Activated T-cell treated with anti-CD3 and anti-CD28 coated beads, Interleukin-2, amount 50 U/mL, for 48 hours (primary cell): ENCODE measurements at regions not wholly inside any gene's neighbourhood (a gene's known extent, or its start where the extent isn't known, plus 50 kb on each side); places are given as distances from the start of the nearest gene placed in this dataset.
"Not testable (repeated sequence)": the region's sequence is repeated elsewhere in the genome, so short reads cannot be mapped to it uniquely, and the experiment has no call there.

Experiments
- DNase-seq, 2 experiments: peaks; one replicate each; pipeline ENCODE4 v3.0.0-alpha.2; 2020

GRCh38 chr5:17989036-17989435, 354.8 kb downstream of the TAF11L14 start:
- no peak for DNase-seq

GRCh38 chr5:17989567-17990563, 355.6 kb downstream of the TAF11L14 start:
- no peak for DNase-seq

- no peak for DNase-seq
These were observed 357.5 kb downstream of the TAF11L14 start for GRCh38 chr5:17991775-17992174.

GRCh38 chr5:17992291-17992690, 358.0 kb downstream of the TAF11L14 start:
- DNase-seq = no peak

- no peak for DNase-seq
These were observed 361.7 kb downstream of the TAF11L14 start for GRCh38 chr5:17995997-17996396.

- no peak for DNase-seq
These were observed 365.6 kb downstream of the TAF11L14 start for GRCh38 chr5:17999858-18000257.

- no peak for DNase-seq
These were observed 366.5 kb downstream of the TAF11L14 start for GRCh38 chr5:18000744-18001143.

- no peak for DNase-seq
These were observed 369.1 kb downstream of the TAF11L14 start for GRCh38 chr5:18003312-18003711.

- no peak for DNase-seq
These were observed 369.5 kb downstream of the TAF11L14 start for GRCh38 chr5:18003784-18004183.

- DNase-seq = not testable (repeated sequence)
These were observed 372.0 kb downstream of the TAF11L14 start for GRCh38 chr5:18006235-18006634.

GRCh38 chr5:18008940-18009339, 374.7 kb downstream of the TAF11L14 start:
- DNase-seq = no peak

GRCh38 chr5:18010053-18010452, 375.8 kb downstream of the TAF11L14 start:
- DNase-seq = no peak

- no peak for DNase-seq
These were observed 384.2 kb downstream of the TAF11L14 start for GRCh38 chr5:18018472-18018871.

GRCh38 chr5:18023275-18023674, 389.0 kb downstream of the TAF11L14 start:
- DNase-seq = no peak

- DNase-seq = no peak
These were observed 389.7 kb downstream of the TAF11L14 start for GRCh38 chr5:18023986-18024385.

- no peak for DNase-seq
These were observed 390.3 kb downstream of the TAF11L14 start for GRCh38 chr5:18024542-18024941.

GRCh38 chr5:18027241-18027867, 393.1 kb downstream of the TAF11L14 start:
- DNase-seq = no peak

- no peak for DNase-seq
These were observed 393.8 kb downstream of the TAF11L14 start for GRCh38 chr5:18028036-18028435.

- DNase-seq = no peak
These were observed 398.5 kb downstream of the TAF11L14 start for GRCh38 chr5:18032744-18033143.

- no peak for DNase-seq
These were observed 402.3 kb downstream of the TAF11L14 start for GRCh38 chr5:18036531-18036930.

GRCh38 chr5:18037718-18038117, 403.5 kb downstream of the TAF11L14 start:
- DNase-seq = no peak

GRCh38 chr5:18043344-18043743, 409.1 kb downstream of the TAF11L14 start:
- no peak for DNase-seq

GRCh38 chr5:18048449-18048848, 414.2 kb downstream of the TAF11L14 start:
- DNase-seq = no peak

- no peak for DNase-seq
These were observed 416.1 kb downstream of the TAF11L14 start for GRCh38 chr5:18050345-18050744.
